ENCODE measurements at regions not wholly inside any gene's neighbourhood (a gene's known extent, or its start where the extent isn't known, plus 50 kb on each side); places are given as distances from the start of the nearest gene placed in this dataset.

DNA sequence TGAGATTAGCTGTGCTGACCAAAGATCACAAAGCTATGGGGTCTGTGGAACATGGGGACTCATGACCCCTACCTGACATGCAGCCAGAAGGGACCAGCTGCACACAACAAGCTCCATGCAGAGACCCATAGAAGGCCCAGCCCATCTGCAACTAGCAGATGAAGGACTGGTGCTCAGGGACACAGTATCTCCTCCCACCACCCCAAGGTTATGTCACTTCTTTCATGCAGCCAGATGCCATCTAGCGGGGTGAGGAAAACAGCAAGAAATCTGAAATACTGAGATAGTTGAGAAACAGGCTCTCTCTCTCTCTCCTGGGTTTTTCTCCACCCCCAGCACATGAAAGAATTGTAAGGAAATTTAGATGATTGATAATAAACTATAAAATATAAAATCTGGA, 161.3 kb upstream of the DAPK1 start:
- TF ChIP-seq FOXK2 (IDR thresholded peaks at IDR 0.05) (no peak), L3MBTL2 (conservative IDR thresholded peaks at IDR 0.05) (no peak), FOXM1 (IDR thresholded peaks at IDR 0.05; ENCODE audit: borderline replicate concordance) (no peak), FOXA1 (IDR thresholded peaks at IDR 0.05) (no peak), CTBP1 (IDR thresholded peaks at IDR 0.05; ENCODE audit: borderline replicate concordance) (no peak), LEF1 (IDR thresholded peaks at IDR 0.05; ENCODE audit: borderline replicate concordance) (no peak), NFRKB (IDR thresholded peaks at IDR 0.05) (no peak), ELF4 (IDR thresholded peaks at IDR 0.05) (no peak), TARDBP (IDR thresholded peaks at IDR 0.05) (no peak)
- CTCF ChIA-PET, result no interaction called here
- POLR2A ChIA-PET, result no interaction called here
- no peak for DNase-seq (ENCODE audit: extremely low spot score)

DNA sequence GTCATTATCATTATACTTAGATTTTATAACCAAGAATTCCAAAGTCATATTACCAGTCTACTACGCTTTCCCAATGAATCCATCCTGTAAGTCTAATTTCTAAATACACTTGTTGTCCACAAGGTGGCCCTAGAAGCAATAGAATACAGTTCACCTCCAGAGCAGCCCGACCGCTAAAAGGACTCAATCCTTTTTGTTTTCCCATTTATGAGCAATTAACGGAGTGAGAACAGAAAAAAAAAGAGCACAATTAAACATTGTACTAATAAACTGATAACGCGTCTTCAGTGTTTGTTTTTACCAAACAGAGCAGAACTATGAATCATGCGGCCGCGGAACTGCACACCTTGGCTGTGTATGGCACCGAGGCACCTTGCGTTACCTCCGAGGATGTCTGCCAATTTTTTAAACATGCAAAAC, 160.7 kb upstream of the DAPK1 start:
- peak; percentile 55 for DNase-seq (ENCODE audit: extremely low spot score)
- TF ChIP-seq BHLHE40 (IDR thresholded peaks at IDR 0.05; ENCODE audit: borderline replicate concordance), result no peak
- no peak for TF ChIP-seq LEF1 (IDR thresholded peaks at IDR 0.05; ENCODE audit: borderline replicate concordance)
- TF ChIP-seq SP1 (IDR thresholded peaks at IDR 0.05), result no peak
- ChIA-PET CTCF (interaction anchor here (0.6 to 1.2 kb wide), 5 partner anchors 20 to 903 kb away, joined by 3 to 8 read pairs (median 3); no protein-coding TSS in a partner anchor), POLR2A (no interaction called here)

GRCh38 chr9:87337335-87338087, 160.2 kb upstream of the DAPK1 start:
- no peak for TF ChIP-seq FOXA1 (IDR thresholded peaks at IDR 0.05)
- no peak for TF ChIP-seq SUZ12 (IDR thresholded peaks at IDR 0.05)
- TF ChIP-seq NFRKB (IDR thresholded peaks at IDR 0.05), result no peak
- ChIA-PET CTCF (interaction anchor here (0.5 to 1.2 kb wide), 7 partner anchors 21 to 904 kb away, joined by 3 to 8 read pairs (median 3); no protein-coding TSS in a partner anchor), POLR2A (no interaction called here)
- DNase-seq (ENCODE audit: extremely low spot score), result no peak

DNA sequence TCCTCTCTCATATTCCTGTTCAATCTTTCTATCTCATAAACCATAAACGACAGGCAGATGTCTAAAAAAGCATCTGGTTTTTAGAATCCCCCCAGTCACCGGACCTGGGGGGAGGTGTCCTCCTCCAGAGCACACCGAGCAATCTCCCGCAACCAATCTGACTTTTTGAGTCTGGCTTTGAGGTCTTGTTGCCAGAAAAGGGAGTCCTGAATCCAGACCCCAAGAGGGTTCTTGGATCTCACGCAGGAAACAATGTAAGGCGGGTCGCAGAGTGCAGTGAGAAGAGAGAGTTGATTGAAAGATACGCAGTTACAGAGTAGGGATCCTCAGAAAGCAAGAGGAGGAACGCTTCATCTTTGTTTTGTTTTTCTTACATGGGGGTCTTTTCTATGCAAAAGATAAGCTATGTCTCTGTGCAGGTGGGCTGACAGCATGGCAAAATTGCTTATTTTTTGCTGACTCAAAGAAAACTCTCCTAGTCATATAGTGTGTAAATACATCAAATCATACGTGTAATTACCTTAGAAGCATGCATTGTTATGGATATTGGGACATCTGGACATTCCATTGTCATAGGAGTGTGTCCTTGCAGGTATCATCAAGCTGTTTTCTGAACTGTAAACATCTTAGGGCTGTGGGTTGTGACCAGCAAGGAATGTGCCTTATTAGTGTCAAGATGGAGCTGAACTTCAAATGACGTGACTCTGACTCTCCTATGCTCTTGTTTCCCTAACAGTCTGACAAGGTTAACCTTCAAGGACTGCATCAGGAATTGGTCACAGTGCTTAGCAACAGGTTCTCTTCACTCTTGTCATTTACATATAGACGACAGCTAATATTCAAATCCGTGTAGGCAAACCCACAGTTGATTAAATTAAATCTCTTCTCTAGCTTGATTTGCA, 159.3 kb upstream of the DAPK1 start:
- ChIA-PET POLR2A (no interaction called here), CTCF (interaction anchor here (0.5 to 1.2 kb wide), 5 partner anchors 36 to 462 kb away, joined by 3 to 8 read pairs (median 3); no protein-coding TSS in a partner anchor)
- no peak for DNase-seq (ENCODE audit: extremely low spot score)
- no peak for TF ChIP-seq ELF4 (IDR thresholded peaks at IDR 0.05)
- TF ChIP-seq CTBP1 (IDR thresholded peaks at IDR 0.05; ENCODE audit: borderline replicate concordance), result no peak
- TF ChIP-seq FOXM1 (IDR thresholded peaks at IDR 0.05; ENCODE audit: borderline replicate concordance), result no peak
- TF ChIP-seq BHLHE40 (IDR thresholded peaks at IDR 0.05; ENCODE audit: borderline replicate concordance), result no peak
- no peak for TF ChIP-seq LEF1 (IDR thresholded peaks at IDR 0.05; ENCODE audit: borderline replicate concordance)
- TF ChIP-seq FOXK2 (IDR thresholded peaks at IDR 0.05), result no peak
- no peak for TF ChIP-seq HDGF (IDR thresholded peaks at IDR 0.05; ENCODE audit: borderline replicate concordance)
- TF ChIP-seq SP1 (IDR thresholded peaks at IDR 0.05), result no peak
- no peak for TF ChIP-seq NFRKB (IDR thresholded peaks at IDR 0.05)
- TF ChIP-seq L3MBTL2 (conservative IDR thresholded peaks at IDR 0.05), result no peak
- TF ChIP-seq PKNOX1 (IDR thresholded peaks at IDR 0.05), result no peak
- no peak for TF ChIP-seq SUZ12 (IDR thresholded peaks at IDR 0.05)

- DNase-seq (ENCODE audit: extremely low spot score), result no peak
- CTCF ChIA-PET, result no interaction called here
- POLR2A ChIA-PET, result no interaction called here
- TF ChIP-seq BHLHE40 (IDR thresholded peaks at IDR 0.05; ENCODE audit: borderline replicate concordance) (no peak), FOXA1 (IDR thresholded peaks at IDR 0.05) (no peak), SUZ12 (IDR thresholded peaks at IDR 0.05) (no peak), SP1 (IDR thresholded peaks at IDR 0.05) (no peak), NFRKB (IDR thresholded peaks at IDR 0.05) (no peak), PKNOX1 (IDR thresholded peaks at IDR 0.05) (no peak), TARDBP (IDR thresholded peaks at IDR 0.05) (no peak), ARNT (IDR thresholded peaks at IDR 0.05) (no peak), L3MBTL2 (conservative IDR thresholded peaks at IDR 0.05) (no peak), ELF4 (IDR thresholded peaks at IDR 0.05) (no peak), HDGF (IDR thresholded peaks at IDR 0.05; ENCODE audit: borderline replicate concordance) (no peak), FOXM1 (IDR thresholded peaks at IDR 0.05; ENCODE audit: borderline replicate concordance) (no peak)
Observed at GRCh38 chr9:87340391-87340790, 157.3 kb upstream of the DAPK1 start.

DNA sequence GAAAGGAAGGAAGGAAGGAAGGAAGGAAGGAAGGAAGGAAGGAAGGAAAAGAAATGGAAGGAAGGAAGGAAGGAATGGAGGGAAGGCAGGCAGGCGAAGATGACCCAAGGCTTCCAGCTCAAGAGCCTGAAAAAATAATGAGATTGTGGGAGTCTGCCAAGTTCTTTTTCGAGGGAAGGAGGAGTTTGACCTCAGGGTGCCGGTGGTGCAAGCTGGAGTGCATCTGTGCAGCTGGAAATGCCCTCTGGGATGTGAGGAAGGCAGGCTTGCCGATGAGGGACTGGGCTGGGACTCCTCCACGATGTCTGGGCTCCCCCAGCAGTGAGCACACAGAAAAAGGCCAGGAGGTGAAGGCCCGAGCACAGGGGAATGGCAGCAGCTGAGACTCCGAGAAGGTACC, 154.9 kb upstream of the DAPK1 start:
- ChIA-PET CTCF (no interaction called here), POLR2A (no interaction called here)
- DNase-seq (ENCODE audit: extremely low spot score), result no peak
- TF ChIP-seq LEF1 (IDR thresholded peaks at IDR 0.05; ENCODE audit: borderline replicate concordance) (no peak), FOXK2 (IDR thresholded peaks at IDR 0.05) (no peak), FOXM1 (IDR thresholded peaks at IDR 0.05; ENCODE audit: borderline replicate concordance) (no peak)
